Osteoblast (primary cell): ENCODE measurements at regions not wholly inside any gene's neighbourhood (a gene's known extent, or its start where the extent isn't known, plus 50 kb on each side); places are given as distances from the start of the nearest gene placed in this dataset.

ENCODE experiments used
- DNase-seq: peaks from one replicate; pipeline ENCODE4 v3.0.0; 2011; ENCODE audit warnings: low spot score, mixed read lengths; ENCODE audit not compliant: insufficient read length; ENCODE audit errors: missing footprints
- H2AFZ ChIP-seq: 2 replicates; pipeline ENCODE4 v1.6.0; 2011; ENCODE audit warnings: mild to moderate bottlenecking, low read length
- H3K27ac ChIP-seq: 2 replicates; pipeline ENCODE4 v1.5.1; 2011; ENCODE audit warnings: mild to moderate bottlenecking, low read depth, low read length, moderate library complexity
- H3K27me3 ChIP-seq: 2 replicates; pipeline ENCODE4 v1.6.0; 2012; ENCODE audit warnings: mild to moderate bottlenecking, control low read depth, inconsistent platforms, low read length, moderate library complexity; ENCODE audit not compliant: insufficient read depth
- H3K36me3 ChIP-seq: 2 replicates; pipeline ENCODE4 v1.5.1; 2011; ENCODE audit warnings: mild to moderate bottlenecking, low read length, control low read depth, moderate library complexity; ENCODE audit not compliant: insufficient read depth
- H3K4me1 ChIP-seq: 2 replicates; pipeline ENCODE4 v1.5.1; 2011; ENCODE audit warnings: mild to moderate bottlenecking, low read length, control low read depth, moderate library complexity; ENCODE audit not compliant: insufficient read depth
- H3K4me2 ChIP-seq: 2 replicates; pipeline ENCODE4 v1.6.0; 2011; ENCODE audit warnings: mild to moderate bottlenecking, low read length; ENCODE audit not compliant: insufficient read depth
- H3K4me3 ChIP-seq: fragments of 200-600 bp; sonication (generic); 3 replicates; pipeline ENCODE4 v1.5.1; 2012; ENCODE audit warnings: mild to moderate bottlenecking, low read length, inconsistent platforms; ENCODE audit not compliant: insufficient read depth
- H3K79me2 ChIP-seq: 2 replicates; pipeline ENCODE4 v1.6.0; 2012; ENCODE audit warnings: mild to moderate bottlenecking, low read length, control low read depth, inconsistent platforms; ENCODE audit not compliant: insufficient read depth
- H3K9me3 ChIP-seq: 2 replicates; pipeline ENCODE4 v1.5.1; 2011; ENCODE audit warnings: low read depth, low read length, control low read depth
- H4K20me1 ChIP-seq: 2 replicates; pipeline ENCODE4 v1.6.0; 2012; ENCODE audit warnings: mild to moderate bottlenecking, low read length, control low read depth; ENCODE audit not compliant: insufficient read depth
- TF ChIP-seq, protein P1 (sequence below): IDR thresholded peaks from 2 replicates; pipeline ENCODE4 v1.5.1; 2011; ENCODE audit warnings: mild to moderate bottlenecking, low read depth, low read length, moderate library complexity; ENCODE audit errors: extremely low read depth

DNA sequence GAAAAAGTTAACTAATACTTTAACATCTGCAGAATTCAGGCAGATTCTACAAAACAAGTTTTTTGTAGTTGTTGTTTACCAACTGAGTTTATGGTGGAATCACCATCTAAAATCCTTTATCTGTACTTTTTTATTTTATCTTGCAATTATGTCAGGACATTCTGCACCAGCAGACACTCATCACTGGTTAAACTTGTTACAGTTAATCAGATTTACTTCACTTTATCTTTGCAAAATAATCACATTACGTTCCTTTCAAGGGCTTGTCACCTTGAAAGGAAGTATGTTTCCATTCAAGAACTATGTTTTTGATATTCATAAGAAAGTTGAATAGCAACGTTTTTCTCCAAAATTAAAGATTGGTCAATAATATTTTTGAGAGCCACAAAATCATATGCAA, 796.6 kb upstream of the ROBO1 start:
- Histone ChIP-seq H3K9me3 (no peaks in the 10 kb centered on the region), H3K36me3 (no peaks in the 10 kb centered on the region), H2AFZ (no peak overlapping the region), H4K20me1 (no peaks in the 10 kb centered on the region), H3K4me3 (no peak overlapping the region), H3K27me3 (no peaks in the 10 kb centered on the region), H3K27ac (no peak overlapping the region), H3K79me2 (no peaks in the 10 kb centered on the region), H3K4me1 (no peaks in the 10 kb centered on the region), H3K4me2 (no peak overlapping the region)
- TF ChIP-seq, protein P1, sequence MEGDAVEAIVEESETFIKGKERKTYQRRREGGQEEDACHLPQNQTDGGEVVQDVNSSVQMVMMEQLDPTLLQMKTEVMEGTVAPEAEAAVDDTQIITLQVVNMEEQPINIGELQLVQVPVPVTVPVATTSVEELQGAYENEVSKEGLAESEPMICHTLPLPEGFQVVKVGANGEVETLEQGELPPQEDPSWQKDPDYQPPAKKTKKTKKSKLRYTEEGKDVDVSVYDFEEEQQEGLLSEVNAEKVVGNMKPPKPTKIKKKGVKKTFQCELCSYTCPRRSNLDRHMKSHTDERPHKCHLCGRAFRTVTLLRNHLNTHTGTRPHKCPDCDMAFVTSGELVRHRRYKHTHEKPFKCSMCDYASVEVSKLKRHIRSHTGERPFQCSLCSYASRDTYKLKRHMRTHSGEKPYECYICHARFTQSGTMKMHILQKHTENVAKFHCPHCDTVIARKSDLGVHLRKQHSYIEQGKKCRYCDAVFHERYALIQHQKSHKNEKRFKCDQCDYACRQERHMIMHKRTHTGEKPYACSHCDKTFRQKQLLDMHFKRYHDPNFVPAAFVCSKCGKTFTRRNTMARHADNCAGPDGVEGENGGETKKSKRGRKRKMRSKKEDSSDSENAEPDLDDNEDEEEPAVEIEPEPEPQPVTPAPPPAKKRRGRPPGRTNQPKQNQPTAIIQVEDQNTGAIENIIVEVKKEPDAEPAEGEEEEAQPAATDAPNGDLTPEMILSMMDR, result no peak
- no peak for DNase-seq

DNA sequence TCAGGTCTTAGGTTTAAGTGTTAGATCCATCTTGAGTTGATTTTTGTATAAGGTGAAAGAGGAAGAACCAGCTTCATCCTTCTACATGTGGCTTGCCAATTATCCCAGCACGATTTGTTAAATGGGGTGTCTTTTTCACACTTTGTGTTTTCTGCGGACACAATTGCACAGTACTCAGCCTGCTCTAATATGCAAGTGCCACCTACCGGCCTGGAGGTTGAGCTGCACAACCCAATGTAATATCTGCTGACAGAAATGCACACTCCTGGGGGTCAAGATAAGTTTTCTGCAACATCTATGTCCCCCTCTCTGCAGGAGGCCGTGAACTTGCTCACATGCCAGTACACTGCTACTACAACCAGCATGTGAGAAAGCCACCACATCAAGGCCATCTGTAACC, 791.9 kb upstream of the ROBO1 start:
- Histone ChIP-seq H3K27me3 (no peaks in the 10 kb centered on the region), H3K4me3 (no peak overlapping the region), H2AFZ (no peak overlapping the region), H4K20me1 (no peaks in the 10 kb centered on the region), H3K9me3 (peaks cover 4% of the 10 kb centered on the region), H3K27ac (no peak overlapping the region), H3K4me1 (no peaks in the 10 kb centered on the region), H3K36me3 (no peaks in the 10 kb centered on the region), H3K4me2 (no peak overlapping the region), H3K79me2 (no peaks in the 10 kb centered on the region)
- TF ChIP-seq, protein P1, result no peak
- no peak for DNase-seq

DNA sequence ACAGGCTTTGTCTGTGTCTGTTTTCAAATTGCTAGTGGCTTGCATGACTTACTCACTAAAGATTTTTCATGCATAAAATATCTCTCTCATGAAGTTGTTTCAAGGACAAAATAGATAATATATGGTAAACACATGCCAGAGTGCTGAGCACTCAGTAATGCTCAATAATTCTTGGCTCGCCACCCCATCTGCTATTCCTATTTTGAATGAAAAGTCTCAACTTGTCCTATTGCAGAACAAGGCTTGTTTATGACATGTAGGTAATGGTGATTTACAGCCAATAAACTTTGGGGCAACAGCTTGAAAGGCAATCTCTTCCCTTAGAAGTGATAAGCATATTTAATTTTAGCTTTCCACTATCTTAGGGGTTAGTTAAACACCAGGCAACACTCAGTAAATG, 789.0 kb upstream of the ROBO1 start:
- DNase-seq, result peak; percentile 11
- Histone ChIP-seq H3K79me2 (no peaks in the 10 kb centered on the region), H3K27me3 (no peaks in the 10 kb centered on the region), H2AFZ (no peak overlapping the region), H3K4me2 (no peak overlapping the region), H3K4me3 (no peak overlapping the region), H3K4me1 (no peaks in the 10 kb centered on the region), H3K27ac (no peak overlapping the region), H4K20me1 (no peaks in the 10 kb centered on the region), H3K9me3 (peaks cover 6% of the 10 kb centered on the region), H3K36me3 (no peaks in the 10 kb centered on the region)
- TF ChIP-seq, protein P1, result no peak

DNA sequence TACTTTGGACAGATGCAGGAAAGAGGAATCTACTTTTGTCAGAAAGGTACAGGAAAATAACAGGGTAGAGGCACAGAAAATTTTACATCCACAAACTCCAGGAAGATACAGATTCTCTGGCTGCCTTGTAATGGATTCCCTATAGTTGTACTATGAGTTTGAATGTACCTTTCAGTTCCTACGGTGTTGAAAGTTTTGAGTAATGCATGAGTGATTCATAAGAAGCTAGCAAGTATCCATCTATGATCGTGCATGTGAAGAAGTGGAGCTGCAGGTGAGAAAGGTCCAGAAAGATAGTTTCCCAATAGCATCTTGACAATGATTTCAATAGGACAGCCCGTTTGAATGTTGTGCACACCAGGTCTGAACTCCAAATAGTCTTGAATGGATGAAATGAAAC, 786.5 kb upstream of the ROBO1 start:
- no peaks in the 10 kb centered on the region for H3K36me3 ChIP-seq
- H2AFZ ChIP-seq, result no peak overlapping the region
- H3K27ac ChIP-seq, result no peak overlapping the region
- H3K9me3 ChIP-seq, result peaks cover 6% of the 10 kb centered on the region
- DNase-seq, result no peak
- H3K4me3 ChIP-seq, result no peak overlapping the region
- no peaks in the 10 kb centered on the region for H3K27me3 ChIP-seq
- H3K79me2 ChIP-seq, result no peaks in the 10 kb centered on the region
- H4K20me1 ChIP-seq, result no peaks in the 10 kb centered on the region
- H3K4me1 ChIP-seq, result no peaks in the 10 kb centered on the region
- TF ChIP-seq, protein P1, result no peak
- H3K4me2 ChIP-seq, result no peak overlapping the region
